PC-9 (cell line): ENCODE measurements at regions not wholly inside any gene's neighbourhood (a gene's known extent, or its start where the extent isn't known, plus 50 kb on each side); places are given as distances from the start of the nearest gene placed in this dataset.

Experiments
- BruUV-seq: library from RNA; stranded (reverse); fragments of 400-500 nt; replicated peaks from 2 replicates; lab custom pipeline; 2021; lab: Mats Ljungman, UMichigan
- CTCF ChIA-PET: fragments of 300-600 bp; sonication (Branson Sonifier 250); formaldehyde crosslinking; loops from one replicate; lab custom pipeline; 2022; ENCODE audit warnings: antibody characterized with exemption; lab: Charles Lee
- POLR2A ChIA-PET: fragments of 300-600 bp; sonication (Branson Sonifier 250); formaldehyde crosslinking; loops from one replicate; lab custom pipeline; 2022; ENCODE audit warnings: antibody characterized with exemption; ENCODE audit not compliant: unreplicated experiment; lab: Charles Lee
- DNase-seq, 2 experiments: peaks; one replicate each; pipeline versions ENCODE4 v3.0.0 to v3.0.0-alpha.2; 2015 to 2022; ENCODE audit warnings: mixed read lengths in 1 of 2
- H2AFZ ChIP-seq: fragments of 200-600 bp; sonication (generic); 2 replicates; pipeline ENCODE4 v1.8.1; 2017; ENCODE audit warnings: antibody characterized with exemption
- H3F3A ChIP-seq: fragments of 200-600 bp; sonication (generic); 2 replicates; pipeline ENCODE4 v1.8.1; 2017; ENCODE audit warnings: antibody characterized with exemption, mild to moderate bottlenecking, low read depth; ENCODE audit not compliant: insufficient read depth
- H3K27ac ChIP-seq: fragments of 200-600 bp; sonication (generic); 2 replicates; pipeline ENCODE4 v1.6.1; 2016; ENCODE audit warnings: mixed run types
- H3K27me3 ChIP-seq: fragments of 200-600 bp; sonication (generic); 2 replicates; pipeline ENCODE4 v1.6.1; 2016; ENCODE audit warnings: low read depth, mixed run types; ENCODE audit not compliant: insufficient read depth
- H3K36me3 ChIP-seq: fragments of 200-600 bp; sonication (generic); 2 replicates; pipeline ENCODE4 v1.6.1; 2016; ENCODE audit warnings: low read depth, mixed run types
- H3K4me1 ChIP-seq: fragments of 200-600 bp; sonication (generic); replicated peaks from 2 replicates; pipeline ENCODE4 v1.6.1; 2016; ENCODE audit warnings: mixed run types; ENCODE audit not compliant: insufficient read depth
- H3K4me2 ChIP-seq: fragments of 200-600 bp; sonication (generic); 2 replicates; pipeline ENCODE4 v1.6.1; 2017; ENCODE audit warnings: mixed run types
- H3K4me3 ChIP-seq: fragments of 200-600 bp; sonication (generic); 2 replicates; pipeline ENCODE4 v1.6.1; 2016; ENCODE audit warnings: mixed run types
- H3K79me2 ChIP-seq: fragments of 200-600 bp; sonication (generic); 2 replicates; pipeline ENCODE4 v1.6.1; 2017; ENCODE audit warnings: low read depth, mixed run types
- H3K9me2 ChIP-seq: fragments of 200-600 bp; sonication (generic); 2 replicates; pipeline ENCODE4 v1.8.1; 2017; ENCODE audit warnings: mild to moderate bottlenecking; ENCODE audit not compliant: insufficient read depth
- H3K9me3 ChIP-seq: fragments of 200-600 bp; sonication (generic); 2 replicates; pipeline ENCODE4 v1.8.1; 2016; ENCODE audit warnings: low read depth; ENCODE audit not compliant: insufficient read depth
- H4K20me1 ChIP-seq: fragments of 200-600 bp; sonication (generic); 2 replicates; pipeline ENCODE4 v1.8.1; 2017; ENCODE audit not compliant: insufficient read depth
- CTCF ChIP-seq: fragments of 200-600 bp; sonication (generic); conservative IDR thresholded peaks from 2 replicates; pipeline ENCODE4 v1.6.1; 2017; ENCODE audit warnings: mixed run types, antibody characterized with exemption, mild to moderate bottlenecking, moderate library complexity
- EZH2 ChIP-seq: fragments of 200-600 bp; sonication (generic); IDR thresholded peaks from 2 replicates; pipeline ENCODE4 v1.8.0; 2017; ENCODE audit warnings: antibody characterized with exemption, low read depth
- intact Hi-C: fragments of 100-400 bp; cut with micrococcal nuclease; formaldehyde crosslinking; loops from one replicate; pipeline ENCODE4 v1.10.0; 2022; ENCODE audit not compliant: unreplicated experiment

- Histone ChIP-seq H3K4me1 (no peaks in the 10 kb centered on the region), H3K9me3 (no peaks in the 10 kb centered on the region), H3K9me2 (no peaks in the 10 kb centered on the region), H3K36me3 (no peaks in the 10 kb centered on the region), H3K27ac (no peak overlapping the region), H4K20me1 (no peaks in the 10 kb centered on the region), H3K27me3 (no peaks in the 10 kb centered on the region), H3K4me2 (no peak overlapping the region), H2AFZ (no peak overlapping the region), H3F3A (peaks cover 6% of the 10 kb centered on the region), H3K79me2 (no peaks in the 10 kb centered on the region), H3K4me3 (no peak overlapping the region)
- intact Hi-C loops: no loop called here
- ChIA-PET CTCF (no interaction called here), POLR2A (interaction anchor here (0.5 kb wide), 1 partner anchor 78 kb away, joined by 4 read pairs; no protein-coding TSS in a partner anchor)
- TF ChIP-seq CTCF (no peak), EZH2 (no peak)
- BruUV-seq: no TSS peak
- DNase-seq: no peak
Measured at GRCh38 chr16:87222335-87222734, 94.9 kb downstream of the C16orf95 start.

- Histone ChIP-seq H2AFZ (no peak overlapping the region), H3K9me2 (no peaks in the 10 kb centered on the region), H3K27ac (no peak overlapping the region), H3K79me2 (no peaks in the 10 kb centered on the region), H3K4me2 (no peak overlapping the region), H3K36me3 (no peaks in the 10 kb centered on the region), H3K4me1 (no peaks in the 10 kb centered on the region), H3F3A (peaks cover 6% of the 10 kb centered on the region), H4K20me1 (no peaks in the 10 kb centered on the region), H3K4me3 (no peak overlapping the region), H3K27me3 (no peaks in the 10 kb centered on the region), H3K9me3 (no peaks in the 10 kb centered on the region)
- POLR2A ChIA-PET: no interaction called here
- no peak for TF ChIP-seq CTCF
- CTCF ChIA-PET: no interaction called here
- intact Hi-C loops: no loop called here
- no TSS peak for BruUV-seq
- peak in 1 of 2 experiments; percentile 56 for DNase-seq
Measured at GRCh38 chr16:87223656-87224248, 93.4 kb downstream of the C16orf95 start.

- no peaks in the 10 kb centered on the region for H3K4me1 ChIP-seq
- H3F3A ChIP-seq: peaks cover 6% of the 10 kb centered on the region
- BruUV-seq: no TSS peak
- intact Hi-C loops: no loop called here
- no peaks in the 10 kb centered on the region for H3K27me3 ChIP-seq
- CTCF ChIA-PET: no interaction called here
- no peak overlapping the region for H3K4me3 ChIP-seq
- no peaks in the 10 kb centered on the region; the same call in 1 of the 2 replicates for H3K9me3 ChIP-seq
- no peak overlapping the region for H2AFZ ChIP-seq
- H3K4me2 ChIP-seq: no peak overlapping the region
- H3K79me2 ChIP-seq: no peaks in the 10 kb centered on the region
- TF ChIP-seq CTCF (no peak), EZH2 (no peak)
- H3K27ac ChIP-seq: no peak overlapping the region
- H3K9me2 ChIP-seq: no peaks in the 10 kb centered on the region
- DNase-seq: no peak
- no peaks in the 10 kb centered on the region for H4K20me1 ChIP-seq
- POLR2A ChIA-PET: no interaction called here
- no peaks in the 10 kb centered on the region for H3K36me3 ChIP-seq
Measured at GRCh38 chr16:87226926-87227295, 90.3 kb downstream of the C16orf95 start.
